ENCODE measurements at regions not wholly inside any gene's neighbourhood (a gene's known extent, or its start where the extent isn't known, plus 50 kb on each side); places are given as distances from the start of the nearest gene placed in this dataset.

GRCh38 chr12:86333955-86334522 lies 77.8 kb upstream of the MGAT4C start:
- TF ChIP-seq ZNF274 (IDR thresholded peaks at IDR 0.05; ENCODE audit: low read depth, low read length) (no peak), SUZ12 (IDR thresholded peaks at IDR 0.05; ENCODE audit: extremely low read depth, insufficient read depth, insufficient read length) (no peak)
